OCI-LY3 (cell line): ENCODE measurements at regions not wholly inside any gene's neighbourhood (a gene's known extent, or its start where the extent isn't known, plus 50 kb on each side); places are given as distances from the start of the nearest gene placed in this dataset.

Experiments
- EZH2phosphoT487 ChIP-seq: fragments of 200-600 bp; shearing (Covaris generic); IDR thresholded peaks from 2 replicates; pipeline ENCODE4 v1.6.1; 2018; ENCODE audit warnings: antibody characterized with exemption, mixed run types, low read depth
- TF ChIP-seq, protein P1 (sequence below): fragments of 200-600, 300-600 bp; sonication (generic); IDR thresholded peaks from 2 replicates; pipeline ENCODE4 v1.5.1; 2014; ENCODE audit warnings: antibody characterized with exemption, low read length, low read depth

DNA sequence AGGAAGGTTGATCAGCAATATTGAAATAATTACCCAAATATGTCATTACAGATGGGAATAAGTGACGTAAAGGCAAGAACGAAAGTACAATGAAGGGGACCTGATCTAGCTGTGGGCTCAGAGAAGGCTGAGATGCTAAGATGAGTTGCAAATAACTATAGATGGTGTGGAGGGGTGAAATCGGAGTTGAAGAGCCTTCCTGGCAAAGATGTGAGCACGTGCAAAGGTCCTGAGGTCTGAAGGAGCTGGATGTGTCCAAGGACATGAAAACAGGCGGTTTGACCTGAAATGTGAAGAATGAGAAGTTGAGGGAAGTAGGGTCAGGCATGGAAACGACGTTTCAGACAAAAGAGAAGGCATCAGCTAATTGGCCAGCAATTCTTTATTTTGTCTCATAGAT is 61.6 kb upstream of the SLC45A1 start:
- TF ChIP-seq, protein P1, sequence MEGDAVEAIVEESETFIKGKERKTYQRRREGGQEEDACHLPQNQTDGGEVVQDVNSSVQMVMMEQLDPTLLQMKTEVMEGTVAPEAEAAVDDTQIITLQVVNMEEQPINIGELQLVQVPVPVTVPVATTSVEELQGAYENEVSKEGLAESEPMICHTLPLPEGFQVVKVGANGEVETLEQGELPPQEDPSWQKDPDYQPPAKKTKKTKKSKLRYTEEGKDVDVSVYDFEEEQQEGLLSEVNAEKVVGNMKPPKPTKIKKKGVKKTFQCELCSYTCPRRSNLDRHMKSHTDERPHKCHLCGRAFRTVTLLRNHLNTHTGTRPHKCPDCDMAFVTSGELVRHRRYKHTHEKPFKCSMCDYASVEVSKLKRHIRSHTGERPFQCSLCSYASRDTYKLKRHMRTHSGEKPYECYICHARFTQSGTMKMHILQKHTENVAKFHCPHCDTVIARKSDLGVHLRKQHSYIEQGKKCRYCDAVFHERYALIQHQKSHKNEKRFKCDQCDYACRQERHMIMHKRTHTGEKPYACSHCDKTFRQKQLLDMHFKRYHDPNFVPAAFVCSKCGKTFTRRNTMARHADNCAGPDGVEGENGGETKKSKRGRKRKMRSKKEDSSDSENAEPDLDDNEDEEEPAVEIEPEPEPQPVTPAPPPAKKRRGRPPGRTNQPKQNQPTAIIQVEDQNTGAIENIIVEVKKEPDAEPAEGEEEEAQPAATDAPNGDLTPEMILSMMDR, result no peak
- TF ChIP-seq EZH2phosphoT487, result no peak
